GM12878 (cell line): ENCODE measurements at regions not wholly inside any gene's neighbourhood (a gene's known extent, or its start where the extent isn't known, plus 50 kb on each side); places are given as distances from the start of the nearest gene placed in this dataset.

Source experiments
- ATAC-seq: fragments of 200-7000 bp; cut with Tn5 transposase; 3 replicates; pipeline ENCODE4 v1.9.1; 2020; ENCODE audit warnings: mild to moderate bottlenecking, moderate library complexity
- BruUV-seq: library from RNA; stranded (reverse); fragments of 400-500 nt; replicated peaks from 2 replicates; lab custom pipeline; 2021; lab: Mats Ljungman, UMichigan
- CTCF ChIA-PET: fragments of 300-600 bp; sonication (Branson Sonifier 250); formaldehyde crosslinking; extraction: SDS; loops from one replicate; lab custom pipeline; 2021; ENCODE audit warnings: inconsistent platforms; lab: Yijun Ruan, JAX
- POLR2A ChIA-PET: fragments of 350-600 bp; formaldehyde crosslinking; extraction: SDS; loops from one replicate; lab custom pipeline; 2021; ENCODE audit warnings: inconsistent platforms; lab: Charles Lee
- RAD21 ChIA-PET: fragments of 300-600 bp; sonication (Branson Sonifier 250); formaldehyde crosslinking; loops from one replicate; lab custom pipeline; 2023; ENCODE audit warnings: antibody characterized with exemption; ENCODE audit not compliant: unreplicated experiment; lab: Charles Lee
- SMC1A ChIA-PET: fragments of 300-600 bp; sonication (Branson Sonifier 250); formaldehyde crosslinking; loops from one replicate; lab custom pipeline; 2023; ENCODE audit not compliant: unreplicated experiment, uncharacterized antibody; lab: Charles Lee
- DNase-seq: peaks from one replicate; pipeline ENCODE4 v3.0.0-alpha.2; 2011; ENCODE audit warnings: low read depth, low spot score
- FAIRE-seq: peaks from 3 replicates; lab custom pipeline; 2011; peaks lifted over from hg19 to GRCh38; lab: Jason Lieb, UNC
- H2AFZ ChIP-seq: 2 replicates; pipeline ENCODE4 v1.6.0; 2011; ENCODE audit warnings: low read depth, low read length, control low read depth; ENCODE audit not compliant: control insufficient read depth
- H3K27ac ChIP-seq: 2 replicates; pipeline ENCODE4 v1.5.1; 2011; ENCODE audit warnings: control low read depth; ENCODE audit not compliant: control insufficient read depth, insufficient read depth
- H3K27me3 ChIP-seq, 2 experiments: replicated peaks in 1 of 2; 2 replicates each; pipeline versions ENCODE4 v1.6.0 to v1.6.1; 2011; ENCODE audit warnings: low read length in 1 of 2; ENCODE audit not compliant: control insufficient read depth in 2 of 2, insufficient read depth in 2 of 2
- H3K36me3 ChIP-seq, 2 experiments: 2 replicates each; pipeline ENCODE4 v1.5.1; 2011; ENCODE audit warnings: low read length in 1 of 2; ENCODE audit not compliant: control insufficient read depth in 2 of 2, insufficient read depth in 2 of 2
- H3K4me1 ChIP-seq: 2 replicates; pipeline ENCODE4 v1.6.1; 2011; ENCODE audit warnings: mild to moderate bottlenecking, low read length, moderate library complexity, mixed read lengths; ENCODE audit not compliant: control insufficient read depth, insufficient read depth
- H3K4me2 ChIP-seq: 2 replicates; pipeline ENCODE4 v1.6.0; 2011; ENCODE audit warnings: control low read depth; ENCODE audit not compliant: control insufficient read depth, insufficient read depth
- H3K4me3 ChIP-seq: fragments of 200-600 bp; sonication (generic); 2 replicates; pipeline ENCODE4 v1.5.1; 2016
- H3K79me2 ChIP-seq: 2 replicates; pipeline ENCODE4 v1.6.0; 2011; ENCODE audit warnings: low read length; ENCODE audit not compliant: control insufficient read depth, insufficient read depth
- H3K9ac ChIP-seq: 2 replicates; pipeline ENCODE4 v1.8.0; 2011; ENCODE audit warnings: low read length, control low read depth, mixed read lengths; ENCODE audit not compliant: control insufficient read depth, insufficient read depth
- H3K9me3 ChIP-seq: replicated peaks from 3 replicates; pipeline ENCODE4 v1.5.1; 2011; ENCODE audit warnings: mild to moderate bottlenecking, low read length; ENCODE audit not compliant: control insufficient read depth, insufficient read depth
- H4K20me1 ChIP-seq: 2 replicates; pipeline ENCODE4 v1.6.0; 2011; ENCODE audit not compliant: control insufficient read depth, insufficient read depth
- ATF7 ChIP-seq: fragments of 450-650 bp; IDR thresholded peaks from 2 replicates; pipeline ENCODE4 v1.6.1; 2016; ENCODE audit warnings: low read depth, mild to moderate bottlenecking
- CREB1 ChIP-seq: IDR thresholded peaks from 2 replicates; pipeline ENCODE4 v1.6.1; 2012; ENCODE audit warnings: low read depth, mild to moderate bottlenecking, inconsistent platforms
- PML ChIP-seq: IDR thresholded peaks from 2 replicates; pipeline ENCODE4 v1.6.1; 2012; ENCODE audit warnings: low read length, inconsistent platforms
- ZSCAN29 ChIP-seq: fragments of 450-650 bp; IDR thresholded peaks from 2 replicates; pipeline ENCODE4 v1.6.1; 2017; ENCODE audit warnings: mild to moderate bottlenecking, moderate library complexity
- WGBS: methylation state at CpG from one replicate; pipeline ENCODE4 v1.1.6; 2016; ENCODE audit warnings: low lambda C conversion rate; ENCODE audit not compliant: insufficient replicate concordance, insufficient coverage; ENCODE audit errors: missing lambda C conversion rate; 5-methylcytosine and 5-hydroxymethylcytosine counted together
- in situ Hi-C: fragments of 300-500 bp; cut with MboI; formaldehyde crosslinking; loops from 9 replicates; pipeline ENCODE4 v1.14.3; 2018; ENCODE audit warnings: mixed read lengths
- intact Hi-C: fragments of 100-400 bp; cut with micrococcal nuclease; formaldehyde crosslinking; loops from one replicate; pipeline ENCODE4 v1.14.2; 2022; ENCODE audit not compliant: unreplicated experiment

DNA sequence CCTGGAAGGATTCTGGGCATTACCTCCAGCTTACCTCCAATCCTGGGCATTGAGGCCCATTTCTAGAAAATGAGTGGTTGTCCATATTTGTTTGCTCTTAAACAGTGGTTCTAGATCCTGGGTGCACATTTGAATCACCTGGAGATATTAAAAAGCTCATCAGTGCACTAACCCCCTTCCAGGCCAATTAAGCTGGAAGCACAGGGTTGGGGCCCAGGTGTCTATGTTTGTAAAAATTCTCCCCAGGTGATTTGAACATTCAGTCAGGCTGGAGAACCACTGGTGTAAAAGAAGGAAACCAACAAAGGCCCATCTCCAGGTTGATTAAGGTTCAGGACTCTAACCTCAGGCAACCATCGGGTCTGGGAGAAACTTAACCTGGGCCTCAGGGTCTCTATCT, 102.6 kb upstream of the NANOS1 start:
- RAD21 ChIA-PET, result no interaction called here
- 40% methylated on average over 1 of the region's 1 CpG for WGBS
- in situ Hi-C loops (no loop called here), intact Hi-C loops (no loop called here)
- ATAC-seq, result no peak
- H3K4me1 ChIP-seq, result no peaks in the 10 kb centered on the region
- SMC1A ChIA-PET, result no interaction called here
- no peak overlapping the region for H3K9ac ChIP-seq
- H3K27me3 ChIP-seq, result no peaks in the 10 kb centered on the region; a peak in 1 of 4 replicates
- CTCF ChIA-PET, result no interaction called here
- no peaks in the 10 kb centered on the region for H4K20me1 ChIP-seq
- no peaks in the 10 kb centered on the region for H3K36me3 ChIP-seq
- no peak overlapping the region for H2AFZ ChIP-seq
- FAIRE-seq, result no peak
- TF ChIP-seq ATF7, result no peak
- no peaks in the 10 kb centered on the region for H3K79me2 ChIP-seq
- no peak overlapping the region for H3K27ac ChIP-seq
- BruUV-seq, result no TSS peak
- no peaks in the 10 kb centered on the region; the same call in 2 of the 3 replicates for H3K9me3 ChIP-seq
- POLR2A ChIA-PET, result no interaction called here
- H3K4me3 ChIP-seq, result no peak overlapping the region
- H3K4me2 ChIP-seq, result no peak overlapping the region
- DNase-seq, result no peak

DNA sequence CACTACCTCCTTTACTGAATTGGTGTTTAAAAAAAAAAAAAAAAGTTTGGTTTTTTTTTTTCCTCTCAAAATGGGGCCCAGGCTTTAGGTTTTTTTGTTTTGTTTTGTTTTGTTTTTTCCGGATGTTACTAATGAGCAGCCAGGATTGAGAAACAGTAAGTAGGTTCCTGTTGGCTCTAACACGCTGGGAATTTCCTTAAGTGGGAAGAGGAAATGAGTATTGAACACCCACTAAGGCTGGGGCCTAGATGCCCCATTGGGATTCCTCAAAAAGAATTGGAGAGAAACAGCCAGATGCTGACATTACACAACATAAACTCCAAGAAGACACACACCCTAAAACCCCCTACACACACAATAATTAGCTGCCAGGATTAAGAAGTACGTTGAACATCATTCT, 102.2 kb upstream of the NANOS1 start:
- SMC1A ChIA-PET, result no interaction called here
- ATAC-seq (no peak), FAIRE-seq (no peak), DNase-seq (no peak)
- TF ChIP-seq PML (no peak), ZSCAN29 (no peak), CREB1 (no peak)
- RAD21 ChIA-PET, result no interaction called here
- Histone ChIP-seq H3K36me3 (no peaks in the 10 kb centered on the region), H2AFZ (no peak overlapping the region), H3K79me2 (no peaks in the 10 kb centered on the region), H3K4me3 (no peak overlapping the region), H3K9ac (no peak overlapping the region), H3K9me3 (no peaks in the 10 kb centered on the region; the same call in 2 of the 3 replicates), H3K4me1 (no peaks in the 10 kb centered on the region), H3K27ac (no peak overlapping the region), H3K4me2 (no peak overlapping the region), H3K27me3 (no peaks in the 10 kb centered on the region; a peak in 1 of 4 replicates), H4K20me1 (no peaks in the 10 kb centered on the region)
- in situ Hi-C loops, result no loop called here
- no TSS peak for BruUV-seq
- WGBS, result 30% methylated on average over 3 of the region's 3 CpGs
- POLR2A ChIA-PET, result no interaction called here
- CTCF ChIA-PET, result no interaction called here
- intact Hi-C loops, result no loop called here
